ENCODE measurements at regions not wholly inside any gene's neighbourhood (a gene's known extent, or its start where the extent isn't known, plus 50 kb on each side); places are given as distances from the start of the nearest gene placed in this dataset.

DNA sequence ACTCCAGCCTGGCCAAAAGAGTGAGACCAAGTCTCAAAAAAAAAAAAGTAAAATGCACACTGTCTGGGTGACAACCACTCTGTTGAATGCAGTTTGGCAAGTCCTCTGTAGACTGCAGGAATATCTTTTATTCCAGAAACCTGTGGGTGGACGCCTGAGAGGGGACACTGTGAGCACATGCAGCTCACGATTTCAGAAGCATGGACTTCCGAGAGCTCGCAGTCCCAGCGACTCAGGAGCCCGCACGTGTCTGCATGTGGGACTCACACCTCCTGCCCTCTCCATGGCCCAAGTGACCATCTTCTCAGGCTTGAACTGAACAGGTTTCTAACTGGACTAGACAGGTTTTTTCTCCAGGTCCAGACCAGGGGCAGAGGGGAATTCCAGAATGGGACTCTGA lies 388.6 kb upstream of the IRX2 start:
- TF ChIP-seq, protein P1, sequence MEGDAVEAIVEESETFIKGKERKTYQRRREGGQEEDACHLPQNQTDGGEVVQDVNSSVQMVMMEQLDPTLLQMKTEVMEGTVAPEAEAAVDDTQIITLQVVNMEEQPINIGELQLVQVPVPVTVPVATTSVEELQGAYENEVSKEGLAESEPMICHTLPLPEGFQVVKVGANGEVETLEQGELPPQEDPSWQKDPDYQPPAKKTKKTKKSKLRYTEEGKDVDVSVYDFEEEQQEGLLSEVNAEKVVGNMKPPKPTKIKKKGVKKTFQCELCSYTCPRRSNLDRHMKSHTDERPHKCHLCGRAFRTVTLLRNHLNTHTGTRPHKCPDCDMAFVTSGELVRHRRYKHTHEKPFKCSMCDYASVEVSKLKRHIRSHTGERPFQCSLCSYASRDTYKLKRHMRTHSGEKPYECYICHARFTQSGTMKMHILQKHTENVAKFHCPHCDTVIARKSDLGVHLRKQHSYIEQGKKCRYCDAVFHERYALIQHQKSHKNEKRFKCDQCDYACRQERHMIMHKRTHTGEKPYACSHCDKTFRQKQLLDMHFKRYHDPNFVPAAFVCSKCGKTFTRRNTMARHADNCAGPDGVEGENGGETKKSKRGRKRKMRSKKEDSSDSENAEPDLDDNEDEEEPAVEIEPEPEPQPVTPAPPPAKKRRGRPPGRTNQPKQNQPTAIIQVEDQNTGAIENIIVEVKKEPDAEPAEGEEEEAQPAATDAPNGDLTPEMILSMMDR (IDR thresholded peaks at IDR 0.05): no peak
- TF ChIP-seq POLR2AphosphoS5 (IDR thresholded peaks at IDR 0.05; ENCODE audit: low read depth, low read length): no peak
- TF ChIP-seq, protein P2, sequence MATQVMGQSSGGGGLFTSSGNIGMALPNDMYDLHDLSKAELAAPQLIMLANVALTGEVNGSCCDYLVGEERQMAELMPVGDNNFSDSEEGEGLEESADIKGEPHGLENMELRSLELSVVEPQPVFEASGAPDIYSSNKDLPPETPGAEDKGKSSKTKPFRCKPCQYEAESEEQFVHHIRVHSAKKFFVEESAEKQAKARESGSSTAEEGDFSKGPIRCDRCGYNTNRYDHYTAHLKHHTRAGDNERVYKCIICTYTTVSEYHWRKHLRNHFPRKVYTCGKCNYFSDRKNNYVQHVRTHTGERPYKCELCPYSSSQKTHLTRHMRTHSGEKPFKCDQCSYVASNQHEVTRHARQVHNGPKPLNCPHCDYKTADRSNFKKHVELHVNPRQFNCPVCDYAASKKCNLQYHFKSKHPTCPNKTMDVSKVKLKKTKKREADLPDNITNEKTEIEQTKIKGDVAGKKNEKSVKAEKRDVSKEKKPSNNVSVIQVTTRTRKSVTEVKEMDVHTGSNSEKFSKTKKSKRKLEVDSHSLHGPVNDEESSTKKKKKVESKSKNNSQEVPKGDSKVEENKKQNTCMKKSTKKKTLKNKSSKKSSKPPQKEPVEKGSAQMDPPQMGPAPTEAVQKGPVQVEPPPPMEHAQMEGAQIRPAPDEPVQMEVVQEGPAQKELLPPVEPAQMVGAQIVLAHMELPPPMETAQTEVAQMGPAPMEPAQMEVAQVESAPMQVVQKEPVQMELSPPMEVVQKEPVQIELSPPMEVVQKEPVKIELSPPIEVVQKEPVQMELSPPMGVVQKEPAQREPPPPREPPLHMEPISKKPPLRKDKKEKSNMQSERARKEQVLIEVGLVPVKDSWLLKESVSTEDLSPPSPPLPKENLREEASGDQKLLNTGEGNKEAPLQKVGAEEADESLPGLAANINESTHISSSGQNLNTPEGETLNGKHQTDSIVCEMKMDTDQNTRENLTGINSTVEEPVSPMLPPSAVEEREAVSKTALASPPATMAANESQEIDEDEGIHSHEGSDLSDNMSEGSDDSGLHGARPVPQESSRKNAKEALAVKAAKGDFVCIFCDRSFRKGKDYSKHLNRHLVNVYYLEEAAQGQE (IDR thresholded peaks at IDR 0.05; ENCODE audit: insufficient read depth in 1 of 2, low read depth in 2 of 2, low read length in 1 of 2): no peak
- no peak for TF ChIP-seq TCF7L2 (IDR thresholded peaks at IDR 0.05; ENCODE audit: low read depth, low read length)

Data from Panc1 (cell line).